H1 (cell line): ENCODE measurements at regions not wholly inside any gene's neighbourhood (a gene's known extent, or its start where the extent isn't known, plus 50 kb on each side); places are given as distances from the start of the nearest gene placed in this dataset.

Source experiments
- CTCF ChIA-PET: fragments of 300-600 bp; sonication (Branson Sonifier 250); formaldehyde crosslinking; loops from one replicate; lab custom pipeline; 2021; ENCODE audit not compliant: partially characterized antibody; lab: Charles Lee
- POLR2A ChIA-PET: fragments of 300-600 bp; sonication (Branson Sonifier 250); formaldehyde crosslinking; loops from one replicate; lab custom pipeline; 2021; ENCODE audit warnings: inconsistent platforms; ENCODE audit not compliant: partially characterized antibody; lab: Charles Lee
- DNase-seq, 2 experiments: peaks; one replicate each; pipeline versions ENCODE4 v3.0.0 to v3.0.0-alpha.2; 2010 to 2022; ENCODE audit warnings: low spot score in 2 of 2, low read depth in 1 of 2, mixed read lengths in 1 of 2
- FAIRE-seq: peaks from 2 replicates; lab custom pipeline; 2011; peaks lifted over from hg19 to GRCh38; lab: Jason Lieb, UNC
- H2AFZ ChIP-seq: 2 replicates; pipeline ENCODE4 v1.8.1; 2012; ENCODE audit warnings: low read length, inconsistent platforms
- H2AK5ac ChIP-seq: 2 replicates; pipeline ENCODE4 v1.6.1; 2013; ENCODE audit warnings: low read depth, low read length
- H2BK120ac ChIP-seq: replicated peaks from 2 replicates; pipeline ENCODE3; 2013; ENCODE audit warnings: low read depth, low read length, inconsistent platforms
- H2BK12ac ChIP-seq: 2 replicates; pipeline ENCODE4 v1.6.1; 2013; ENCODE audit warnings: low read depth, low read length
- H2BK15ac ChIP-seq: 2 replicates; pipeline ENCODE4 v1.6.1; 2013; ENCODE audit warnings: low read length
- H2BK20ac ChIP-seq: 2 replicates; pipeline ENCODE4 v1.6.1; 2013; ENCODE audit warnings: low read length
- H2BK5ac ChIP-seq: 2 replicates; pipeline ENCODE4 v1.6.1; 2013; ENCODE audit warnings: low read depth, low read length
- H3K14ac ChIP-seq: 2 replicates; pipeline ENCODE4 v1.6.1; 2013; ENCODE audit warnings: inconsistent platforms; ENCODE audit not compliant: insufficient read length
- H3K18ac ChIP-seq: 2 replicates; pipeline ENCODE4 v1.6.1; 2013; ENCODE audit warnings: low read length; ENCODE audit errors: extremely low read depth
- H3K23ac ChIP-seq: 2 replicates; pipeline ENCODE4 v1.6.1; 2013; ENCODE audit warnings: inconsistent platforms; ENCODE audit not compliant: insufficient read length
- H3K23me2 ChIP-seq: 2 replicates; pipeline ENCODE4 v1.6.1; 2013; ENCODE audit warnings: low read depth, low read length
- H3K27ac ChIP-seq: 2 replicates; pipeline ENCODE4 v1.6.1; 2011; ENCODE audit warnings: low read depth, low read length, inconsistent platforms
- H3K27me3 ChIP-seq, 4 experiments: replicated peaks in 1 of 4; 1 replicate in 1 of 4; 2 replicates in 3 of 4; pipeline versions ENCODE4 v1.6.1 to v1.8.1; 2011 to 2013; ENCODE audit warnings: low read length in 3 of 4, mild to moderate bottlenecking in 3 of 4, inconsistent platforms in 2 of 4, mixed read lengths in 2 of 4, moderate library complexity in 1 of 4; ENCODE audit not compliant: control insufficient read depth in 3 of 4, insufficient read depth in 3 of 4; ENCODE audit errors: extremely low read depth in 1 of 4
- H3K36me3 ChIP-seq, 4 experiments: 2 replicates each; pipeline versions ENCODE4 v1.6.1 to v1.8.1; 2011 to 2013; ENCODE audit warnings: mild to moderate bottlenecking in 4 of 4, low read length in 3 of 4, moderate library complexity in 2 of 4, control low read depth in 1 of 4, inconsistent platforms in 1 of 4; ENCODE audit not compliant: insufficient read depth in 4 of 4, control insufficient read depth in 2 of 4
- H3K4ac ChIP-seq: replicated peaks from 2 replicates; pipeline ENCODE3; 2013; ENCODE audit warnings: low read length, low read depth, mixed read lengths, inconsistent platforms; ENCODE audit not compliant: insufficient read length
- H3K4me1 ChIP-seq, 4 experiments: replicated peaks in 1 of 4; 1 replicate in 1 of 4; 2 replicates in 3 of 4; pipeline versions ENCODE4 v1.6.1 to v1.8.1; 2011 to 2013; ENCODE audit warnings: low read length in 3 of 4, inconsistent platforms in 2 of 4, mixed read lengths in 1 of 4; ENCODE audit not compliant: insufficient read depth in 4 of 4, control insufficient read depth in 3 of 4
- H3K4me2 ChIP-seq, 2 experiments: 2 replicates each; pipeline versions ENCODE4 v1.6.1 to v1.8.1; 2011 to 2013; ENCODE audit warnings: low read depth in 2 of 2, low read length in 2 of 2, control low read depth in 1 of 2, inconsistent platforms in 1 of 2, mild to moderate bottlenecking in 1 of 2; ENCODE audit not compliant: insufficient read depth in 1 of 2
- H3K4me3 ChIP-seq, 4 experiments: fragments of 200-600, 300-600 bp in 1 of 4; sonication (generic), shearing (Covaris generic), sonication (Bioruptor Twin) in 1 of 4; 2 replicates each; pipeline versions ENCODE4 v1.5.1 to v1.8.1; 2011 to 2016; ENCODE audit warnings: low read length in 4 of 4, low read depth in 3 of 4, control low read depth in 2 of 4, inconsistent platforms in 2 of 4, mild to moderate bottlenecking in 2 of 4, mixed read lengths in 1 of 4, moderate library complexity in 1 of 4; ENCODE audit not compliant: insufficient read depth in 2 of 4; ENCODE audit errors: extremely low read depth in 1 of 4
- H3K56ac ChIP-seq: replicated peaks from 2 replicates; pipeline ENCODE3; 2013; ENCODE audit warnings: low read depth, mild to moderate bottlenecking, mixed read lengths, low read length, inconsistent platforms; ENCODE audit not compliant: insufficient read length
- H3K79me1 ChIP-seq: 2 replicates; pipeline ENCODE4 v1.6.1; 2013; ENCODE audit warnings: low read depth, low read length, control low read depth
- H3K79me2 ChIP-seq, 2 experiments: 2 replicates each; pipeline versions ENCODE4 v1.6.1 to v1.8.1; 2012 to 2013; ENCODE audit warnings: low read length in 2 of 2, mild to moderate bottlenecking in 2 of 2, inconsistent platforms in 1 of 2; ENCODE audit not compliant: insufficient read depth in 2 of 2, control insufficient read depth in 1 of 2
- H3K9ac ChIP-seq, 4 experiments: replicated peaks in 1 of 4; 1 replicate in 1 of 4; 2 replicates in 3 of 4; pipeline versions ENCODE4 v1.6.1 to v1.8.1; 2011 to 2013; ENCODE audit warnings: low read depth in 3 of 4, low read length in 3 of 4, control low read depth in 2 of 4, mild to moderate bottlenecking in 2 of 4, moderate library complexity in 2 of 4, inconsistent platforms in 1 of 4; ENCODE audit errors: extremely low read depth in 1 of 4
- H3K9me3 ChIP-seq, 2 experiments: 2 replicates each; pipeline versions ENCODE4 v1.6.1 to v1.8.1; 2012 to 2013; ENCODE audit warnings: mild to moderate bottlenecking in 2 of 2, moderate library complexity in 2 of 2, control low read depth in 1 of 2, inconsistent platforms in 1 of 2, low read depth in 1 of 2, low read length in 1 of 2, mixed read lengths in 1 of 2; ENCODE audit not compliant: insufficient read depth in 2 of 2
- H4K20me1 ChIP-seq, 2 experiments: replicated peaks in 1 of 2; 2 replicates each; pipeline versions ENCODE3 to v1.8.1; 2011 to 2013; ENCODE audit warnings: inconsistent platforms in 2 of 2, low read length in 2 of 2, mild to moderate bottlenecking in 1 of 2; ENCODE audit not compliant: insufficient read depth in 2 of 2, control insufficient read depth in 1 of 2
- H4K5ac ChIP-seq: 2 replicates; pipeline ENCODE4 v1.6.1; 2013; ENCODE audit warnings: low read length, low read depth, mixed read lengths, inconsistent platforms; ENCODE audit not compliant: insufficient read length
- H4K8ac ChIP-seq: 2 replicates; pipeline ENCODE4 v1.8.0; 2013; ENCODE audit warnings: mild to moderate bottlenecking, moderate library complexity, low read length, inconsistent platforms; ENCODE audit not compliant: insufficient read depth; ENCODE audit errors: extremely low read depth
- H4K91ac ChIP-seq: replicated peaks from 2 replicates; pipeline ENCODE3; 2013; ENCODE audit warnings: low read length, mixed read lengths, inconsistent platforms; ENCODE audit not compliant: insufficient read length
- BRCA1 ChIP-seq: IDR thresholded peaks from 2 replicates; pipeline ENCODE4 v1.6.1; 2012; ENCODE audit warnings: low read depth, low read length, improper control_type of control experiment
- CEBPB ChIP-seq: IDR thresholded peaks from 2 replicates; pipeline ENCODE4 v1.6.1; 2012; ENCODE audit warnings: low read depth, low read length
- KDM4A ChIP-seq: IDR thresholded peaks from one replicate; pipeline ENCODE4 v1.7.1; 2012; ENCODE audit warnings: low read depth, mild to moderate bottlenecking, moderate library complexity, low read length, inconsistent platforms; ENCODE audit not compliant: severe bottlenecking
- RAD21 ChIP-seq, 2 experiments: IDR thresholded peaks in 1 of 2; conservative IDR thresholded peaks in 1 of 2; 2 replicates each; pipeline ENCODE4 v1.6.1; 2011; ENCODE audit warnings: low read depth in 2 of 2, low read length in 2 of 2, improper control_type of control experiment in 1 of 2, inconsistent platforms in 1 of 2, mild to moderate bottlenecking in 1 of 2, moderate library complexity in 1 of 2
- SIX5 ChIP-seq: IDR thresholded peaks from 2 replicates; pipeline ENCODE4 v1.6.1; 2011; ENCODE audit warnings: mild to moderate bottlenecking, low read depth, low read length
- SRF ChIP-seq: IDR thresholded peaks from 2 replicates; pipeline ENCODE4 v1.6.1; 2011; ENCODE audit warnings: mild to moderate bottlenecking, low read depth, low read length, moderate library complexity
- TBP ChIP-seq: IDR thresholded peaks from 2 replicates; pipeline ENCODE4 v1.6.1; 2011; ENCODE audit warnings: low read depth, low read length, improper control_type of control experiment

DNA sequence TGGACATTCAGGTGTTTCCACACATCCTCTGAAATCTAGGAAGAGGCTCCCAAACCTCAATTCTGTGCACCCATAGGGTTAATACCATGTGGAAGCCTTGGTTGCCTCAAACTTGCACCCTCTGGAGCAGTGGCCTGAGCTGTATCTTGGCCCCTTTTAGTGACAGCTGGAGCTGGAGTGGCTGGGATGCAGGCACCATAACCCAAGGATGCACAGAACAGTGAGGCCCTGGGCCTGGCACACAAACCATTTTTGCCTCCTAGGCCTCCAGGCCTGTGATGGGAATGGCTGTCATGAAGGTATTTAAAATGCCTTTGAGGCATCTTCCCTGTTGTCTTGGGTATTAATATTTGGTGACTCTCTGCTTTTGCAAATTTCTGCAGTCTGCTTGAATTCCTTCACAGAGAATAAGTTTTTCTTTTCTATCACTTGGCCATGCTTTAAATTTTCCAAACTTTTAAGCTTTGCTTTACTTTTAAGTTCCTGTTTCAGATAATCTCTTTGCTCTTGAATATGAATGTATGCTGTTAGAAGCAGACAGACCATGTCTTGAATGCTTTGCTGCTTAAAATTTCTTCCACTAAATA is 1594.5 kb upstream of the PCDH20 start:
- FAIRE-seq, result no peak
- Histone ChIP-seq H3K9me3 (peaks cover 20 to 29% of the 10 kb centered on the region in 2 experiments), H4K5ac (no peak overlapping the region), H2BK15ac (no peak overlapping the region), H3K56ac (no peak overlapping the region), H2BK120ac (no peak overlapping the region), H3K23ac (no peak overlapping the region), H2AK5ac (no peak overlapping the region), H3K18ac (no peak overlapping the region), H4K20me1 (no peaks in the 10 kb centered on the region), H3K27me3 (no peaks in the 10 kb centered on the region), H3K4me1 (no peaks in the 10 kb centered on the region), H3K9ac (no peak overlapping the region), H4K91ac (no peak overlapping the region), H3K79me2 (no peaks in the 10 kb centered on the region), H2BK20ac (no peak overlapping the region), H3K27ac (no peak overlapping the region), H3K4me3 (no peak overlapping the region), H2AFZ (no peak overlapping the region), H2BK5ac (no peak overlapping the region), H3K36me3 (peaks cover 0 to 3% (median 0%) of the 10 kb centered on the region in 4 experiments; a peak in 3 of 8 replicates), H3K4ac (no peak overlapping the region), H3K79me1 (no peaks in the 10 kb centered on the region), H3K4me2 (no peak overlapping the region), H2BK12ac (no peak overlapping the region), H3K14ac (no peak overlapping the region), H4K8ac (no peak overlapping the region), H3K23me2 (no peaks in the 10 kb centered on the region)
- DNase-seq, result no peak
- ChIA-PET CTCF (no interaction called here), POLR2A (no interaction called here)
- no peak for TF ChIP-seq CEBPB
- no peak for TF ChIP-seq TBP
- TF ChIP-seq SIX5, result no peak
- no peak for TF ChIP-seq BRCA1
- no peak for TF ChIP-seq KDM4A
- no peak for TF ChIP-seq SRF
- TF ChIP-seq RAD21 (IDR thresholded peaks at IDR 0.05 in 1 of 2, conservative IDR thresholded peaks at IDR 0.05 in 1 of 2; ENCODE audit: low read depth in 2 of 2, low read length in 2 of 2), result no peak
